Spleen (tissue), 11 donors: ENCODE measurements at regions not wholly inside any gene's neighbourhood (a gene's known extent, or its start where the extent isn't known, plus 50 kb on each side); places are given as distances from the start of the nearest gene placed in this dataset.

ENCODE experiments used
- DNase-seq: peaks from one replicate; pipeline ENCODE4 v3.0.0-alpha.2; 2020
- H3K27ac ChIP-seq, 8 donors: fragments of 200-600 bp; sonication (generic) in 7 of 8; 1 replicate in 4 of 8; 2 replicates in 4 of 8; pipeline versions ENCODE4 v1.5.0 to v1.8.0; 2016 to 2021; ENCODE audit warnings: inconsistent platforms in 4 of 8, mild to moderate bottlenecking in 4 of 8, moderate library complexity in 1 of 8
- H3K27me3 ChIP-seq, 7 donors: fragments of 200-600 bp; sonication (generic) in 6 of 7; replicated peaks in 1 of 7; 1 replicate in 4 of 7; 2 replicates in 3 of 7; pipeline versions ENCODE4 v1.5.0 to v1.8.0; 2016 to 2021; ENCODE audit warnings: inconsistent platforms in 3 of 7, mild to moderate bottlenecking in 1 of 7
- H3K36me3 ChIP-seq, 6 donors: fragments of 200-600 bp; sonication (generic) in 5 of 6; 1 replicate in 4 of 6; 2 replicates in 2 of 6; pipeline versions ENCODE4 v1.5.0 to v1.8.0; 2016 to 2021; ENCODE audit warnings: inconsistent platforms in 2 of 6
- H3K4me1 ChIP-seq, 6 donors: fragments of 200-600 bp; sonication (generic) in 5 of 6; 1 replicate in 3 of 6; 2 replicates in 3 of 6; pipeline versions ENCODE4 v1.5.0 to v1.8.0; 2016 to 2021; ENCODE audit warnings: inconsistent platforms in 3 of 6
- H3K4me3 ChIP-seq, 8 donors: fragments of 200-600 bp; sonication (generic) in 7 of 8; 1 replicate in 4 of 8; 2 replicates in 4 of 8; pipeline versions ENCODE4 v1.5.0 to v1.8.0; 2016 to 2021; ENCODE audit warnings: inconsistent platforms in 4 of 8, mild to moderate bottlenecking in 4 of 8, moderate library complexity in 2 of 8
- H3K9me3 ChIP-seq, 8 donors: fragments of 200-600 bp; sonication (generic) in 7 of 8; 1 replicate in 4 of 8; 2 replicates in 4 of 8; pipeline versions ENCODE4 v1.5.0 to v1.8.0; 2016 to 2021; ENCODE audit warnings: inconsistent platforms in 4 of 8
- CTCF ChIP-seq, 11 experiments: fragments of 200-600 bp in 7 of 11; fragments of 450-650 bp in 4 of 11; sonication (generic) in 4 of 11; IDR thresholded peaks in 8 of 11; conservative IDR thresholded peaks in 3 of 11; 1 replicate in 7 of 11; 2 replicates in 4 of 11; pipeline versions ENCODE4 v1.4.0 to v1.8.0; 2016 to 2021; ENCODE audit warnings: antibody characterized with exemption in 11 of 11, inconsistent platforms in 4 of 11, mild to moderate bottlenecking in 1 of 11
- POLR2A ChIP-seq, 3 donors: fragments of 450-650 bp; IDR thresholded peaks; one replicate each; pipeline ENCODE4 v1.5.1; 2017; ENCODE audit warnings: antibody characterized with exemption in 3 of 3, mild to moderate bottlenecking in 1 of 3
- POLR2AphosphoS5 ChIP-seq, 3 donors: sonication (generic); formaldehyde crosslinking; IDR thresholded peaks; one replicate each; pipeline ENCODE4 v1.5.1; 2017; ENCODE audit warnings: antibody characterized with exemption in 3 of 3
- WGBS, 5 donors: extraction: QIAGEN DNeasy Blood & Tissue Kit in 3 of 5; methylation state at CpG; one replicate each; pipeline versions ENCODE4 v1.1.5 to v1.1.7; 2013 to 2018; 5-methylcytosine and 5-hydroxymethylcytosine counted together
- intact Hi-C: fragments of 100-400 bp; cut with DNase I; formaldehyde crosslinking; loops from one replicate; pipeline ENCODE4 v1.15.0; 2023; ENCODE audit warnings: low total_unique reads
- donor health status: healthy with polysubstance abuse.
- donor health status: DM: no; HTN: no; CAD: no; lungs with moderate emphysema.
- donor health status: DM: no; HTN: no; CAD: no.
- donor health status: Bipolar disorder and iron deficiency.
- donor health status: healthy.
- donor health status: DM: no; HTN: no; CAD: no.
- donor health status: DM: yes; HTN: yes; CAD: no.

DNA sequence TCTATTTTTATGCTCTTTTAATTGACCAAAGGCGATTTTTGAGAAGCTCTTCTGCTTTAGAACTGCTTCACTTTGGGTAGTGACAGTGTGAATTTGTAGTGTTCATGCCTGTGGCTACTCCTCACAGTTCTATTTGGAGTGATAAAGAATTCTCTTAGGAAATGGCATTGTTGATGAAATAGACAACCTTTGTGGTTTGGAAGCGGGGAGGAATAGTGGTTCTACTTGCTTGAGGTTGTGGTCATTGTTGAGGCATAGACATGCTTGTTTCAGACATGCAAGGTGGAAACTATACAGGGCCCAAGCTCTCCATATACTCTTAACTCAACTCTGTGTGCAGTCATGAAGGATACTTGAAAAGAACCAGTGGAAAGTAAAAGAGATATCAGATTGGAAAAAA lies 481.1 kb upstream of the NEGR1 start:
- H3K36me3 ChIP-seq, result no peaks in the 10 kb centered on the region
- no peak overlapping the region for H3K4me3 ChIP-seq
- no peak for DNase-seq
- peaks cover 0 to 19% (median 0%) of the 10 kb centered on the region in 8 donors for H3K9me3 ChIP-seq
- no peaks in the 10 kb centered on the region for H3K4me1 ChIP-seq
- WGBS, 5 donors, result 65 to 78% (median 69%) methylated on average over 2 of the region's 2 CpGs
- intact Hi-C loops, result no loop called here
- H3K27ac ChIP-seq, result no peak overlapping the region
- TF ChIP-seq CTCF (IDR thresholded peaks at IDR 0.05 in 8 of 11, conservative IDR thresholded peaks at IDR 0.05 in 3 of 11), result no peak
- no peak for TF ChIP-seq POLR2A (IDR thresholded peaks at IDR 0.05)
- TF ChIP-seq POLR2AphosphoS5 (IDR thresholded peaks at IDR 0.05), result no peak
- H3K27me3 ChIP-seq, result no peaks in the 10 kb centered on the region

DNA sequence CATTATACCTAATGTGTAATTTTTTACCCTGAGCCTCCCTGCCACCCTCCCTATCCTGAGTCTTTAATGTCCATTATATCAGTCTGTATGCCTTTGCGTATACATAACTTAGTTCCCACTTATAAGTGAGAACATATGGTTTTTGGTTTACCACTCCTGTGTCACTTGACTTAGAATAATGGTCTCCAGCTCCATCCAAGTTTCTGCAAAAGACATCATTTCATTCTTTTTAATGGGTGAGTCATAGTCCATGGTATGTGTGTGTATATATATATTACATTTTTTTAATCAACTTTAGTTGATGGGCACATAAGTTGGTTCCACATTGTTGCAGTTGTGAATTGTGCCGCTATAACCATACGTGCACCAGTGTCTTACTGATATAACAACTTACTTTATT lies 477.1 kb upstream of the NEGR1 start:
- Histone ChIP-seq H3K4me3 (no peak overlapping the region), H3K36me3 (no peaks in the 10 kb centered on the region), H3K27ac (no peak overlapping the region), H3K27me3 (no peaks in the 10 kb centered on the region), H3K9me3 (peaks cover 0 to 19% (median 2%) of the 10 kb centered on the region in 8 donors), H3K4me1 (no peaks in the 10 kb centered on the region)
- 63 to 97% (median 82%) methylated on average over 3 of the region's 3 CpGs for WGBS, 5 donors
- intact Hi-C loops, result no loop called here
- DNase-seq, result no peak
- TF ChIP-seq POLR2AphosphoS5 (IDR thresholded peaks at IDR 0.05), result no peak
- TF ChIP-seq POLR2A (IDR thresholded peaks at IDR 0.05), result no peak
- TF ChIP-seq CTCF (IDR thresholded peaks at IDR 0.05 in 8 of 11, conservative IDR thresholded peaks at IDR 0.05 in 3 of 11), result no peak

DNA sequence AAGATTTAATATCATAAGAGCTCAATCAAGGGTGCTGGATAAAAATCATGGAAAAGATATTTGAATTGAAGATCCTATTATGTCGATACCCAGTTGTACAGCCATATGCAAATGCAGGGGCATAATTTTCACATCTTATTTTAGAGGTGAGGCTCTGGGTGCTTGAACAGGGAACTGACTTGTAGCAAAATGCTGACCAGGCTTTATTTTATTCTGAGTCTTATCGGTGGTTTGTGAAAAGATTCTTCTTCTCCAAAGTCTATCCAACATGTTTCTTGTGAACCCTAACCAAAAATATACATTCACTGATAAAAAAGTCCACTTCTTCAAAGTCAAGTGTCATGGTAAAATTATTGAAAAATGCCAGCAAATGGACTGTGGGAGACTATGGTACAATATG lies 475.5 kb upstream of the NEGR1 start:
- 88 to 96% (median 90%) methylated on average over 2 of the region's 2 CpGs for WGBS, 5 donors

DNA sequence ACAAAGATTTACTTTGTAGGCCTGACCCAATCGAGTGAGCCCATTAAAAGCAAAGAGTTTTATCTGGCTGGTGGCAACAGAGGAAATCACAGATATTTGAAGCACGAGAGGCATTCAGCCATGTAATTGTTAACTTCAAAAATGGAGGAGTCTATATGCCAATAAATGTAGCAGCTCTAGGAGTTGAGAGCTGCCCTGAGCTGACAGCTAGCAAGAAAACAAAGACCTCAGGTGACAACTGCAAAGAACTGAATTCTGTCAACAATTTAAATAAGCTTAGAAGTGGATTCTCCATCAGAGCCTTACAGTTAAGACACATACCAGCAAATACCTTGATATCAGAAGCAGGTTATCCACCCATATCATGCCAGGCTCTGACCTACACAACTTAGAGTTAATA lies 463.1 kb upstream of the NEGR1 start:
- no peak for TF ChIP-seq POLR2AphosphoS5 (IDR thresholded peaks at IDR 0.05)
- no peak for TF ChIP-seq POLR2A (IDR thresholded peaks at IDR 0.05)
- no peak for TF ChIP-seq CTCF (IDR thresholded peaks at IDR 0.05 in 8 of 11, conservative IDR thresholded peaks at IDR 0.05 in 3 of 11)
- Histone ChIP-seq H3K36me3 (no peaks in the 10 kb centered on the region), H3K4me1 (no peaks in the 10 kb centered on the region), H3K4me3 (no peak overlapping the region), H3K9me3 (peaks cover 0 to 1% (median 0%) of the 10 kb centered on the region in 8 donors), H3K27ac (no peak overlapping the region), H3K27me3 (no peaks in the 10 kb centered on the region)
- intact Hi-C loops, result no loop called here
- WGBS, 5 donors, result 63 to 70% (median 68%) methylated on average over 2 of the region's 2 CpGs
- no peak for DNase-seq

More for the DNA sequence above, 475.5 kb upstream of the NEGR1 start:
- intact Hi-C loops, result no loop called here
- Histone ChIP-seq H3K9me3 (peaks cover 0 to 19% (median 2%) of the 10 kb centered on the region in 8 donors), H3K27me3 (no peaks in the 10 kb centered on the region), H3K27ac (no peak overlapping the region), H3K4me1 (no peaks in the 10 kb centered on the region), H3K4me3 (no peak overlapping the region), H3K36me3 (no peaks in the 10 kb centered on the region)
- no peak for DNase-seq
- TF ChIP-seq POLR2AphosphoS5 (IDR thresholded peaks at IDR 0.05) (no peak), CTCF (IDR thresholded peaks at IDR 0.05 in 8 of 11, conservative IDR thresholded peaks at IDR 0.05 in 3 of 11) (no peak), POLR2A (IDR thresholded peaks at IDR 0.05) (no peak)
